Esophagus muscularis mucosa (tissue), 4 donors: ENCODE measurements at regions not wholly inside any gene's neighbourhood (a gene's known extent, or its start where the extent isn't known, plus 50 kb on each side); places are given as distances from the start of the nearest gene placed in this dataset.

Experiments used
- EP300 ChIP-seq: sonication (generic); formaldehyde crosslinking; IDR thresholded peaks from one replicate; pipeline ENCODE4 v1.6.1; 2017; ENCODE audit warnings: antibody characterized with exemption
- POLR2AphosphoS5 ChIP-seq, 2 donors: sonication (generic); formaldehyde crosslinking; IDR thresholded peaks; one replicate each; pipeline ENCODE4 v1.6.1; 2017; ENCODE audit warnings: antibody characterized with exemption in 2 of 2
- TF ChIP-seq, protein P1 (sequence below), 3 experiments: fragments of 200-600 bp in 2 of 3; fragments of 450-650 bp in 1 of 3; sonication (generic) in 2 of 3; IDR thresholded peaks; one replicate each; pipeline ENCODE4 v1.5.1; 2017 to 2019; ENCODE audit warnings: antibody characterized with exemption in 3 of 3, mild to moderate bottlenecking in 2 of 3, moderate library complexity in 1 of 3

DNA sequence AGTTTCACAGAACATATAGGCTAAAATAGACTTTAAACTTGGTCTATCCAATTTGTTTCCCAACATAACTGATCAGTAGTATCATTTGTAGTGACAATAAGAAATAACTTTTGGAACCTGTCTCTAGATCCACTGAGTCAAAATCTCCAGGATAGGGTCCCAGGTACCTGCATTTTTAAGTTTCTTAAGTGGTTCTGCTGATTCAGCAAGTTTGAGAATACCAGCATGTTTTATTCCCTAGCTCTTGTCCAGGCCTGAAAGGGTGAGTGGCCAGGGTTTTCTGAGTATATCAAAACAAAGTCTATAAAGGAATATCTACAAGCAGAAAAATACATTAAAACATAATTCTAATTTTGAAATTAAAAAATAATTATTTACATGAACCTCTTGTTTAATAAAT, 573.1 kb upstream of the POU3F4 start:
- TF ChIP-seq, protein P1, sequence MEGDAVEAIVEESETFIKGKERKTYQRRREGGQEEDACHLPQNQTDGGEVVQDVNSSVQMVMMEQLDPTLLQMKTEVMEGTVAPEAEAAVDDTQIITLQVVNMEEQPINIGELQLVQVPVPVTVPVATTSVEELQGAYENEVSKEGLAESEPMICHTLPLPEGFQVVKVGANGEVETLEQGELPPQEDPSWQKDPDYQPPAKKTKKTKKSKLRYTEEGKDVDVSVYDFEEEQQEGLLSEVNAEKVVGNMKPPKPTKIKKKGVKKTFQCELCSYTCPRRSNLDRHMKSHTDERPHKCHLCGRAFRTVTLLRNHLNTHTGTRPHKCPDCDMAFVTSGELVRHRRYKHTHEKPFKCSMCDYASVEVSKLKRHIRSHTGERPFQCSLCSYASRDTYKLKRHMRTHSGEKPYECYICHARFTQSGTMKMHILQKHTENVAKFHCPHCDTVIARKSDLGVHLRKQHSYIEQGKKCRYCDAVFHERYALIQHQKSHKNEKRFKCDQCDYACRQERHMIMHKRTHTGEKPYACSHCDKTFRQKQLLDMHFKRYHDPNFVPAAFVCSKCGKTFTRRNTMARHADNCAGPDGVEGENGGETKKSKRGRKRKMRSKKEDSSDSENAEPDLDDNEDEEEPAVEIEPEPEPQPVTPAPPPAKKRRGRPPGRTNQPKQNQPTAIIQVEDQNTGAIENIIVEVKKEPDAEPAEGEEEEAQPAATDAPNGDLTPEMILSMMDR (IDR thresholded peaks at IDR 0.05): no peak
- TF ChIP-seq POLR2AphosphoS5 (IDR thresholded peaks at IDR 0.05) (no peak), EP300 (no peak)
